ENCODE measurements at regions not wholly inside any gene's neighbourhood (a gene's known extent, or its start where the extent isn't known, plus 50 kb on each side); places are given as distances from the start of the nearest gene placed in this dataset.

DNA sequence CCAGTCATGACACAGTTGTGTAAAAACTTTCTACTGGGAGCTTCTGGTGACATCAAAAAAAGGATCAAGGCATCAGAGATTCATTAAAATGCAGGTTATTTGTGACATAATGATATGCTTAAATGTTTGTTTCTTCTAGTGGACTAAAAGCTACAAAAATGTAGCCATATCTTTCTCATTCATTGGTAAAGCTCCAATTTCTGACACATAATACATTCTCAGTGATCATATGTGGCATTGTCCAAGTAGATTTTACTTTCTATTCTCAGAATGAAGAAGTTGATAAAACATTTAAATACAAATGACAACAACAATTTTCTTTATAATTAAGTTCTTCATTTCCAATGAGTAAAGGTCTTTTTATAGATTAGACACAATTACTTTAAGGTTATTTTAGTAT, 71.0 kb upstream of the ARHGEF26 start:
- TF ChIP-seq SREBF2 (IDR thresholded peaks at IDR 0.05): no peak
- TF ChIP-seq, protein P1, sequence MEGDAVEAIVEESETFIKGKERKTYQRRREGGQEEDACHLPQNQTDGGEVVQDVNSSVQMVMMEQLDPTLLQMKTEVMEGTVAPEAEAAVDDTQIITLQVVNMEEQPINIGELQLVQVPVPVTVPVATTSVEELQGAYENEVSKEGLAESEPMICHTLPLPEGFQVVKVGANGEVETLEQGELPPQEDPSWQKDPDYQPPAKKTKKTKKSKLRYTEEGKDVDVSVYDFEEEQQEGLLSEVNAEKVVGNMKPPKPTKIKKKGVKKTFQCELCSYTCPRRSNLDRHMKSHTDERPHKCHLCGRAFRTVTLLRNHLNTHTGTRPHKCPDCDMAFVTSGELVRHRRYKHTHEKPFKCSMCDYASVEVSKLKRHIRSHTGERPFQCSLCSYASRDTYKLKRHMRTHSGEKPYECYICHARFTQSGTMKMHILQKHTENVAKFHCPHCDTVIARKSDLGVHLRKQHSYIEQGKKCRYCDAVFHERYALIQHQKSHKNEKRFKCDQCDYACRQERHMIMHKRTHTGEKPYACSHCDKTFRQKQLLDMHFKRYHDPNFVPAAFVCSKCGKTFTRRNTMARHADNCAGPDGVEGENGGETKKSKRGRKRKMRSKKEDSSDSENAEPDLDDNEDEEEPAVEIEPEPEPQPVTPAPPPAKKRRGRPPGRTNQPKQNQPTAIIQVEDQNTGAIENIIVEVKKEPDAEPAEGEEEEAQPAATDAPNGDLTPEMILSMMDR (IDR thresholded peaks at IDR 0.05): no peak
- TF ChIP-seq MYC (IDR thresholded peaks at IDR 0.05; ENCODE audit: borderline replicate concordance, low read length): no peak
- TF ChIP-seq EHMT2 (IDR thresholded peaks at IDR 0.05; ENCODE audit: low read depth): no peak
- TF ChIP-seq RAD21 (conservative IDR thresholded peaks at IDR 0.05 in 1 of 2, IDR thresholded peaks at IDR 0.05 in 1 of 2): no peak
- TF ChIP-seq, protein P2, sequence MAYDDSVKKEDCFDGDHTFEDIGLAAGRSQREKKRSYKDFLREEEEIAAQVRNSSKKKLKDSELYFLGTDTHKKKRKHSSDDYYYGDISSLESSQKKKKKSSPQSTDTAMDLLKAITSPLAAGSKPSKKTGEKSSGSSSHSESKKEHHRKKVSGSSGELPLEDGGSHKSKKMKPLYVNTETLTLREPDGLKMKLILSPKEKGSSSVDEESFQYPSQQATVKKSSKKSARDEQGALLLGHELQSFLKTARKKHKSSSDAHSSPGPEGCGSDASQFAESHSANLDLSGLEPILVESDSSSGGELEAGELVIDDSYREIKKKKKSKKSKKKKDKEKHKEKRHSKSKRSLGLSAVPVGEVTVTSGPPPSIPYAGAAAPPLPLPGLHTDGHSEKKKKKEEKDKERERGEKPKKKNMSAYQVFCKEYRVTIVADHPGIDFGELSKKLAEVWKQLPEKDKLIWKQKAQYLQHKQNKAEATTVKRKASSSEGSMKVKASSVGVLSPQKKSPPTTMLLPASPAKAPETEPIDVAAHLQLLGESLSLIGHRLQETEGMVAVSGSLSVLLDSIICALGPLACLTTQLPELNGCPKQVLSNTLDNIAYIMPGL (CRISPR knock-in tag; IDR thresholded peaks at IDR 0.05; ENCODE audit: borderline replicate concordance): no peak
- no peak for TF ChIP-seq EP300 (IDR thresholded peaks at IDR 0.05)
- no peak for TF ChIP-seq PHF8 (IDR thresholded peaks at IDR 0.05; ENCODE audit: borderline replicate concordance, low read depth)
- TF ChIP-seq, protein P3, sequence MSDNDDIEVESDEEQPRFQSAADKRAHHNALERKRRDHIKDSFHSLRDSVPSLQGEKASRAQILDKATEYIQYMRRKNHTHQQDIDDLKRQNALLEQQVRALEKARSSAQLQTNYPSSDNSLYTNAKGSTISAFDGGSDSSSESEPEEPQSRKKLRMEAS (IDR thresholded peaks at IDR 0.05): no peak
- TF ChIP-seq POLR2A (IDR thresholded peaks at IDR 0.05; ENCODE audit: low read length): no peak
- TF ChIP-seq, protein P4, sequence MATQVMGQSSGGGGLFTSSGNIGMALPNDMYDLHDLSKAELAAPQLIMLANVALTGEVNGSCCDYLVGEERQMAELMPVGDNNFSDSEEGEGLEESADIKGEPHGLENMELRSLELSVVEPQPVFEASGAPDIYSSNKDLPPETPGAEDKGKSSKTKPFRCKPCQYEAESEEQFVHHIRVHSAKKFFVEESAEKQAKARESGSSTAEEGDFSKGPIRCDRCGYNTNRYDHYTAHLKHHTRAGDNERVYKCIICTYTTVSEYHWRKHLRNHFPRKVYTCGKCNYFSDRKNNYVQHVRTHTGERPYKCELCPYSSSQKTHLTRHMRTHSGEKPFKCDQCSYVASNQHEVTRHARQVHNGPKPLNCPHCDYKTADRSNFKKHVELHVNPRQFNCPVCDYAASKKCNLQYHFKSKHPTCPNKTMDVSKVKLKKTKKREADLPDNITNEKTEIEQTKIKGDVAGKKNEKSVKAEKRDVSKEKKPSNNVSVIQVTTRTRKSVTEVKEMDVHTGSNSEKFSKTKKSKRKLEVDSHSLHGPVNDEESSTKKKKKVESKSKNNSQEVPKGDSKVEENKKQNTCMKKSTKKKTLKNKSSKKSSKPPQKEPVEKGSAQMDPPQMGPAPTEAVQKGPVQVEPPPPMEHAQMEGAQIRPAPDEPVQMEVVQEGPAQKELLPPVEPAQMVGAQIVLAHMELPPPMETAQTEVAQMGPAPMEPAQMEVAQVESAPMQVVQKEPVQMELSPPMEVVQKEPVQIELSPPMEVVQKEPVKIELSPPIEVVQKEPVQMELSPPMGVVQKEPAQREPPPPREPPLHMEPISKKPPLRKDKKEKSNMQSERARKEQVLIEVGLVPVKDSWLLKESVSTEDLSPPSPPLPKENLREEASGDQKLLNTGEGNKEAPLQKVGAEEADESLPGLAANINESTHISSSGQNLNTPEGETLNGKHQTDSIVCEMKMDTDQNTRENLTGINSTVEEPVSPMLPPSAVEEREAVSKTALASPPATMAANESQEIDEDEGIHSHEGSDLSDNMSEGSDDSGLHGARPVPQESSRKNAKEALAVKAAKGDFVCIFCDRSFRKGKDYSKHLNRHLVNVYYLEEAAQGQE (IDR thresholded peaks at IDR 0.05): no peak

All from A549 (cell line).